Stomach (tissue), 4 donors: ENCODE measurements at regions not wholly inside any gene's neighbourhood (a gene's known extent, or its start where the extent isn't known, plus 50 kb on each side); places are given as distances from the start of the nearest gene placed in this dataset.

ENCODE experiments used
- CTCF ChIP-seq, 7 experiments: fragments of 450-650 bp in 4 of 7; fragments of 200-600 bp in 3 of 7; sonication (generic) in 3 of 7; IDR thresholded peaks; one replicate each; pipeline ENCODE4 v1.5.1; 2016 to 2019; ENCODE audit warnings: antibody characterized with exemption in 7 of 7, control low read depth in 2 of 7, mild to moderate bottlenecking in 1 of 7
- EP300 ChIP-seq: sonication (generic); formaldehyde crosslinking; IDR thresholded peaks from one replicate; pipeline ENCODE4 v1.6.1; 2017; ENCODE audit warnings: antibody characterized with exemption
- POLR2AphosphoS5 ChIP-seq, 3 donors: sonication (generic); formaldehyde crosslinking; IDR thresholded peaks; one replicate each; pipeline ENCODE4 v1.6.1; 2016; ENCODE audit warnings: antibody characterized with exemption in 3 of 3

GRCh38 chr9:115404311-115404710, 286.4 kb upstream of the TNC start:
- TF ChIP-seq CTCF (IDR thresholded peaks at IDR 0.05) (no peak), POLR2AphosphoS5 (IDR thresholded peaks at IDR 0.05) (no peak), EP300 (no peak)
